GM18511 (cell line): ENCODE measurements at regions not wholly inside any gene's neighbourhood (a gene's known extent, or its start where the extent isn't known, plus 50 kb on each side); places are given as distances from the start of the nearest gene placed in this dataset.

Source experiments
- ATAC-seq: cut with Tn5 transposase; IDR thresholded peaks from one replicate; pipeline ENCODE4 v1.9.1; 2021; ENCODE audit warnings: mild to moderate bottlenecking, moderate library complexity; ENCODE audit not compliant: unreplicated experiment

DNA sequence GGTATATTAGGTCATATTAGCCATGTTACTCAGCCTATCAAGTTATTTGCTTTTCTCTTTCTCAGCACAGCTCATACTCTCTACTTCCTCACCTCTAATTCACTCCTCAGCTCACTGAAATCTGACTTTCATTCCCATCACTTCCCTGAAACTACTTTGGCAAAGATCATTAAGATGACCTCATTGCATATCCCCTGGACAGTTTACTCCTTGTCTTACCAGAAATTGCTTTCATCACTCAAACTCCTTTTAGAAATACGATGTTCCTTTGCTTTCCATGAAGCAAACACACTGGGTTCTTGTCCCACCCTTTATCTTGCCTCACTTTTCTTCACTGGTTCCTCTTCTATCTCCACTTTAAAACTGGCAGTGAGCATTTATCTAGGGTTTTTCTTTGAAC is 354.4 kb downstream of the TUSC7 start:
- ATAC-seq = no peak

DNA sequence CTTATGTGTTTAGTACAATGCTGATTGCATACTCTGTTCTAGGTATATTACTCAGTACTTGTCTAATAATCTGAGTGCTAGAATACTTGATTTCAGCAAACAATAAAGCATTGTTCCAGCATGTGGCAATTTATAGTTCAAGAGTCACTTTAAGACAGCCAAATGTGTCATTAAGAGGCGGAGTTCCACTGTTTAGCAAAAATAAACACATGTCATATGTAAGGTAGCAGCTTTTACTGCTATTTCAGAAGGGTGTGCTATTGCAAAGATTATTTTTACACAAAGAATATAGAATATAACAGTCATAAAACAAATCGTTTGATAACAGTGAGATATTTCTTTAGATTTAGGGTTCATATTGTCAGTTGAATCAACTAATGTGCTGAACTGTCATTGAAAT is 358.7 kb downstream of the TUSC7 start:
- ATAC-seq = no peak

DNA sequence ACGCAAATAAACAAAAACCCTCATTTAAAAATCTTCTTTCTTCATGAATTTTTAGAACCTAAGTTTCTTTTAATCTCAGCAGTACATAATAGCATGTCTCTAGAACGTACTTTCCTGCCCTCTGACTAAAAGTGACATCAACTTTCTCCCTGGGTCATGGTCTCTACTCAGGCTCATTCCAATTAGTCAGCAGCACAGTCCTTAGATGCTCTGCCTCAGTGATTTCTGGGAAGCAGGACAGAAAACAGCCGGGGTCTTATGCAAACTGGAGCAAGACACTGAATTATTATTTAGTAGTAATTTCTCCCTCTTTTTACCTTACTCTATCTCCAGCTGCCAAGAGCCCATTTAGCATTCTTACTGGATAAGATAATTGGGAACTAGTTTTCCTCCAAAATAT is 365.2 kb downstream of the TUSC7 start:
- no peak for ATAC-seq

DNA sequence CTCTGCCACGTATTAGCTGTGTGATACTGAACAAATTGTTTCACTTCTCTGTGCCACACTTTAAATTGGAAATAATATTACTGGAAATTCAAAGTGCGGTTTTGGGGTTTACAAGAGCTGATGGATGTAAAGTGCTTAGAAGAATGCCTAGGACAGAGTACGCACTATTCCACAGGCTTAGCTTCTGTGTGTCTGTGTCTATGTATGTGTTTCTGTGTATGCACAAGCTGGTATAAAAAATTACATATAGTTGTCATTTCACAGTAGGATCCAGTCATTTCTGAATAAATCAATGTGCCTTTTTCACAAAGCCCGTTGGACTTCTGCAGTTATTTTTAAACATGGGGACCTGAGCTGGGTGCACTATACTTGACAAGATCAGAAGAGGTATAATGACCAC is 370.4 kb downstream of the TUSC7 start:
- no peak for ATAC-seq

DNA sequence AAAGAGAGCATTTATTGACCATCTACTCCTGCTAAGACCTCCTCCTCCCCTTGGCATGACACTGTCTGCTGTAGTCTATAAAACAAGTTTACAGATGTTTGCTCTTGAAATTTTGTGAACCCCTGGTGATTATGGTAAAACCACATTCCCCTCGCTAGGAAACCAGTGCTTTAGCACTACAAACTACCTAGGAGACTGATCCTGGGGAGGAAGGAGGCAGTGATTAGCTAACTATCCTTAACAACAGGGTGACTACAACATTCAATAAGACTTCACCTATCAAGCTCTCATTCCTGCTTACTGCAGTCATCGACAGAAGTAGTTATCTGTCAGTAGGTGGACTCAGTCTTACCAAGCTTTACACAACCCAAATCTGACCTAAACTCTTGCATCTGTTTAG is 371.3 kb downstream of the TUSC7 start:
- ATAC-seq = no peak

DNA sequence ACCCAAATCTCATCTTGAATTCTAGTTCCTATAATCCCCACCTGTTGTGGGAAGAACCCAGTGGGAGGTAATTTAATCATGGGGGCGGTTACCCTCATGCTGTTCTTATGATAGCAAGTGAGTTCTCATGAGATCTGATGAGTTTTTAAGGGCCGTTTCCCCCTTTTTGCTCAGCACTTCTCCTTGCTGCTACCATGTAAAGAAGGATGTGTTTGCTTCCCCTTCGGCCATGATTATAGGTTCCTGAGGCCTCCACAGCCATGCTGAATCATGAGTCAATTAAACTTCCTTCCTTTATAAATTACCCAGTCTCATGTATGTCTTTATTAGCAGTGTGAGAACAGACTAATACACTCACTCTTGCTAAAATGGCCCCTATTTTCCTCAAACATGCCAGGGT is 374.7 kb downstream of the TUSC7 start:
- no peak for ATAC-seq

DNA sequence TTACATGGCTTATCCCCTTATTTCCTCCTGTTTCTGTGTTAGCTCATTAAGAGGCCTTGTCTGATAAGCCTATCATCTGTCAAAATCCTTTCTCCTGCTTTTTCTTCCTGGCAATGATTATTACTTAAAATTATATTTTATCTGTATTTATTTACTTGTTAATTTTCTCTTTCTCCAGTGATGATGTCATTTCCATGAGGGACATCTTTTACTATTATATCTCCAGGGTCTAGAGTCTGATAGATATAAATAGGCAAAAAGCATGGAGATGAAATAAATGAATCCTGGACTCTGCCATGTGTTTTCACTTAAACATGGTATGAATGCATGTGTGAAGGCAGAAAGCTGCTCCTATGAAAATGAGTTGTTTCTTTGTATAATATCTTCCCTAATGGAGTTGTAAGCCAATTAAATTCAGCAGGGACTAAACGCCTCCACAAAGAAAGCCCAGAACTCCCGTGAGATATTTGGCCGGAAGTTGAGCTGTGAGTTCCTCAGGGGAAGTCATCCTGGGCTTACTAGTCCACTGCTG is 375.2 kb downstream of the TUSC7 start:
- ATAC-seq = no peak

DNA sequence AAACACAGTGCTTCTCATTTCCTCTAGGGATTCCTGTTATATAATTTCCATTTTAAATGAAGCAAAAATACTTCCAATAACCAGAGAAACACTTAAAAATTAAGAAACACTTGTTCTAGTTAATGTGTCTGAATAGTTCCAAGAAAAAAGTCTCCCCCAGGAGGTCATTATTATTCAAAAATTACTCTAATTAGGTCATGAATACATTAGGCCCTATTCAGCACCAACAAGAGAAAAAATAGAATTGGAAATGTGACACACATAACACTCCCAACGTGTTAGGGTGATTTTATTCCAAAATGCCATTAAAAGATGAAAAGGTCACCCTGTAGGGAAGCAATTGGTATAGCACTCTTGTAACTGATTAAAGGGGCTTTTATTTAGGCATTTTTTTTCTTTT is 382.1 kb downstream of the TUSC7 start:
- ATAC-seq = no peak

DNA sequence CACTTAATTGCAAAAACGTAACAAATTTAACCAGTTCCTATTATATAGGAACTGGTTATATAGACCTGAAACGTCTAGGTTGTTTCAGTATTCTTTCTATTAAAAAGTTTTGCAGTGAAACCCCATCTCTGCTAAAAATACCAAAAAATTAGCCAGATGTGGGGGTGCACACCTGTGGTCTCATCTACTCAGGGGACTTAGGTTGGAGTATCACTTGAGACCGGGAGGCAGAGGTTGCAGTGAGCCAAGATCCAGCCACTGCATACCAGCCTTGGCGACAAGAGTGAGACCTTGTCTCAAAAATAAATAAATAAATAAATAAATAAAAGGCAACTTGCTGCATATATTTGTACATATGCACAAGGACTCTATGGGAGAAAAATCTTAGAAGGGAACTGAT is 387.0 kb downstream of the TUSC7 start:
- no peak for ATAC-seq

DNA sequence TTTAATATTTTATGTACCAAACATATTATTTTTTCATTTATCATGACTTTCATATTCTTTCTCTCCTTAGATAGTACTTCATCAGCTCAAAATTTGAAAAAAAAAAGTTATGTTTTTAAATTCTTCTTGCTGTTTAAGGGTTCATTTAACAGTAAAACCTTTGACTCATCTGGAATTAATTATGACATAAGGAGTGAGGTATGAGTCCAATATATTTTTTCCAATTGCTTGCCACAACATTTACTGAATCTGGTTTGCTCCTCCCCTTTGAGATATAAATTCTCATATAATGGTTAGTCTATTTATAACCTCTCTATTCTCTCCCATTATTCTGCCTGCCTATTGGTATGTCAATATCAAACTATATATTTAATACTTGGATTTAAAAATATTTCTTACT is 387.8 kb downstream of the TUSC7 start:
- ATAC-seq = no peak

DNA sequence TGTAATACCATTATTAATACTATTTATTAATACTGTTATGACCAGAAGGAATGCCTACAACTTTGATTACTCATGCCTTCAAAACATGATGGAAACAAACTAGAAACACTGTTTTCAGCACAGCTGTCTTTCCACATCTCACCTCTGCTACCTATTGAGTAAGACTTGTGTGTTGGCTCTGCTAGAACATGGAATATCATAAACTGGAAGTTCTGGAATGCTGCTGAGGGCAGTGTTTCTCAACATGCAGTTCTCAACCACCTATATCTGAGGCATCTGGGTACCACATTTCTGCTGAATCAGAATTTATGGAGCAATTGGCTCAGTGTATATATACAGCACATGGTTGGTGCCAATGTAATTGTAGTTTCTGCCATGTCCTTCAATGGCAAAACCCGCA is 392.1 kb downstream of the TUSC7 start:
- ATAC-seq = no peak

DNA sequence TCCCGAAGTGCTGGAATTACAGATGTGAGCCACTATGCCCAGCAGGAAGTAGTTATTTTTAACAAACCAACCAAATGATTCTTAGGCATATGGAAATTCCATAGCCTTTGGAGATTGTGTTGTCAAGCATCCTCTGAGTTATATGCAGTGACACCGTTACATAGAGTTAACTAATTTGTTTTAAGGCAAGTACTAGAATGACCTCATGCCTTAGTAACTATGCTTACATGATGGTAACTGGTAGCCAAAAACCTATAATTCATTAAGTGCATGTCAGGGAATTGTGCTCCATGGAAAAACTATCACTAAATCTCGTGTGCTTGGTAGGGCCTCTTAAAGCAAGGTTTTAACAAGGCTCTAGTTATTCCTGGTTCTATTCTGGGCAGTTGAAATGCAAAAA is 392.8 kb downstream of the TUSC7 start:
- no peak for ATAC-seq

DNA sequence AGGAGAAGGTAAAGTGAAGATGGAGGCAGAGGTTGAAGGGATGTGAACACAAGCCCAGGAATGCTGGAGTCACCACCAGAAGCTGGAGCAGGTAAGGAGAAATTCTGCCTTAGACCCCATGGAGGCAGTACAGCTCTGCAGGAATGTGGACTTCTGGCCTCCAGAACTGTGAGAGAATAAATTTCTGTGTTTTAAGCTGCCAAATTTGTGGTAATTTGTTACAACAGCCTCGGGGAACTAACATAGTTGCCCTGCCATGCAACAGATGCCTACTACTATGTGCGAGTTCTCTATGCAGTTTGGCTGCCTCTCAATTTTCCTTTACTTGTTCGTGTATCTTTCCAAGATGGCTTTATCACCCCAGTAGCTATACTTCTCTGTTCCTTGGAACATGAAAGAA is 394.1 kb downstream of the TUSC7 start:
- no peak for ATAC-seq

DNA sequence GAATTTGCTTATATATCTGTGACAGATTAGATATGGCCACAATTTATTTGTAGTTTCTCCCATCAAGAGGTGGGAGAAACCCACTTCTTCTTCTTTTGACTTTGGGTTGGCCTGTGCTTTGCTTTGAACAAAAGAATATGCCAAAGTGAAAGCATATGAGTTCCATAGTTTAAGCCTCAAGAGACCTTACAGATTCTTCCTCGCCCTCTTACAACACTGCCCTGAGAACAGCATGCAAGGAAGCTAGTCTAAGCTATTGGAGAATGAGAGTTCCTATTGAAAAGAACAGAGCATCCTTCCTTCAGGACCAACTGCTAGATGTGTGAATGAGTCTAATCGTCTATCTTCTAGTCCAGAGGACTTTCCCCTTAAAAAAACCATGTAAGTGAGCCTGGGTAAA is 394.8 kb downstream of the TUSC7 start:
- ATAC-seq = no peak

DNA sequence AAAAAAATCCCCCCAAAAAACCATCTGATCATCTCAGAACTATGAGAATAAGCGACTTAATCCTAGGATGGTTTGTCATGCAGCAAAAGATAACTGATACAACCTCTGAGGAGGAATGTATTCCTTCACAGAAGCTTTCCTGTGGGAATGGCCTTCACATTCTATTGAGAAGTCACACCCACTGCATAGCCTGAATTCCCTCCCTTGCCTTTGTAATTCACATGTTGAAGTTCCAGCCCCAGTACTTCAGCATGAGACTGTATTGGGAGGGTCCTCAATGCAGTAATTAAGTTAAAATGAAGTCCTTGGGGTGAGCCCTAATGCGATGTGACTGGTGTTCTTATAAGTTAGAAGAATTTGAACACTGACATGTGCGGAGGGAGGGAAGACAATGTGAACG is 395.2 kb downstream of the TUSC7 start:
- ATAC-seq = no peak

DNA sequence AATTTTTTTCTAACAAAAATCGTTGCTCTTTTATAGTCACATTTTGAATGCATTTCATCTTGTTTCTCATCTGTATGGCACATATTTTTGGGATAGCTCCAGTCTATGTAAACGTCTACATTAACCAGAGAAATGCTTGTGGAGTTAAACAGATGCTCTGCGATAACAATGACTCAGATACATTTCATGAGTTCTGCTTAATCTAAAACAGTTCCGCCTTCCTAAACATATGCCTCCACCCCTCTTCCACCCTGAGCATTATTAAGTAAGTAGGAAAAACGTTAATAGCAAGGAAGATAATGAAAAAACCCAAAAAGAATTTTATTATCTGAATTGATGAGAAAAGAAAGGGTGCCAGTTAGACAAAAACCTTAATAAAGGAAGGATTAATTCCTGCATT is 396.1 kb downstream of the TUSC7 start:
- ATAC-seq = no peak

DNA sequence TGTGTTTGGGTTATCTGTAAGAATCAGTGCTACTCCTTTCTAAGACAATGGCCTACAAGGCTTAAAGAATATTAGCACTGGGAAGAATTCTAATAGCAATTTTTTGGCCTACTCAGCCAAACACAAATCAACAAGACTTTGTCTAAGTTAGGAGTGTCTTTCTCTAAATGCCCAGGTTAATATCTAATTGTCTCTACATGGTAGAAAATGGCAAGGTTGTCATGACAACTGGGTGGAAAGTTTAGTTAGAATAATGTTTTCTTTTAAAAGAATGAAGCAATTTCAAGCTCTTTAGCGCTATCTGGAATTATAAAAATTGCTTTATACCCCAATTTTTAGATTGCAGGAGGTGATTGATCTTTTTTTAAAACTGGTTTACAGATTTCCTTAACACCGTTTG is 396.8 kb downstream of the TUSC7 start:
- no peak for ATAC-seq

DNA sequence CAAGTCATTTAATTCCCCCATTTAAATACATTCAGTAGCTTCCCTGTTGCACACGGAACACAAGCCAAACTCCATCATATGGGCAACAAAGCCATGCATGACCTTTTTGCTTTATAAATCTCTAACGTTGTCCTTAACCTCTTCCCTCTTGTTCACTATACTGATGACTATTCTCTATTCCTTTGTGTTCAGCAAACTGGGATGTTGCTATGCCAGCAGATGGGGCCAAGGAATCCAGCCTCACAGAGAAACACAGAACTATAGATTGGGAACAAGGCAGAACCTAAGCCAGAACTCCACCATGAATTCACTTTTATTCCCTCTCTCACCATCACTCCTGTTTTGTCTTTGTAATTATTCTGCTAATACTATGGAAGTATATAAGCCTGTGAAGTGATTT is 398.4 kb downstream of the TUSC7 start:
- ATAC-seq = no peak

DNA sequence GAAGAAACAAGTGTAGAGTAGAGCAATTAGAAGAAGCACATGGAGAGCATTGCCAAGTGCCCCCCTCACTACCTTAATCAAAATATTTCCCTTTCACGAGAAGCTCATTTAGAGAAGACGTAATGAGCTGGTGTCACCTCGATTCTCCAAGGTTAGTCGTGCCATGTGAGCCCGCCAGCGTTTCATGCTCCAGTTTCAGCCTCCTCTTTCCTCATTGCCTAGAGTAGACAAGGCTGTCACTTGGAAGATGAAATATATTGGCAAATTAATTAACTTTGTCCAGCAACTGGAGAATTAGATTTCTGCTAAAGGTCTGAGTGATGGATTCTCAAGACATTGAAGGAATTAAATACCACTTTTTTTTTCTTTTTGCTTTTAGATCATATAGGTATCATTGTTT is 399.6 kb downstream of the TUSC7 start:
- no peak for ATAC-seq

DNA sequence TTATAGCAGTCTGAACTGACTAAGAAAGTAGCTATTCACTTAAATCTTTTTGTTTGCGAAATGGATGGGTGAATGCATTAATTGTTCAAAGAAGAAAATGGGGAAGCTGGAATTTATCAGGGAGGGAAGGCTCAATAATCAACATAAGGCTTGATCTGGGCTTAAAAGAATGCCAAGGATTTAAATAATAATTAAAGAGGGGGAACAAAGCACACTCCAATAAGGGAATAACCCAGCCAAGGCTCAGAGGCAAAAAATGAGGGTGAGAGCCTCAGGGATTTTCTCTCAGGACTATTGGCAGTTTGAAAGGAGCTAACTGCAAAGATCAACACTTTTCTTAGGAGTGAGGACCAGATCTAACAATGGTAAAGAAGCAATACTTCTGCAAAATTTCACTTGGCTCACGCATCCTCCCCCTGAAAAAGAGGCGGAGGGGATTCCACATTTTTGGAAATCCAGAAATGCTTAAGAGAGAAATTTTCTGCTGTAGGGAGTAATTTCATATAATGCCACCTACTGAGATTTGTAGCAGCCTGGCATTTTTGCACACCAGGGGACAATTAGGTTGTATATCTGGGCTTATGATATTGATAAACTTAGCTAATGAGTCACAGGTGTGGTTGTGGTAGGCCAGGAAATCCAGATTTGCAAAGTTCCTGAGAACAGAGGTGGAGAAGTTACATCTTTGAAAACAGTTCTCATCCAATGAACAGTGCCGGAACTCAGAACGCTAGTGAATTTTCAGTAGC is 405.1 kb downstream of the TUSC7 start:
- no peak for ATAC-seq

DNA sequence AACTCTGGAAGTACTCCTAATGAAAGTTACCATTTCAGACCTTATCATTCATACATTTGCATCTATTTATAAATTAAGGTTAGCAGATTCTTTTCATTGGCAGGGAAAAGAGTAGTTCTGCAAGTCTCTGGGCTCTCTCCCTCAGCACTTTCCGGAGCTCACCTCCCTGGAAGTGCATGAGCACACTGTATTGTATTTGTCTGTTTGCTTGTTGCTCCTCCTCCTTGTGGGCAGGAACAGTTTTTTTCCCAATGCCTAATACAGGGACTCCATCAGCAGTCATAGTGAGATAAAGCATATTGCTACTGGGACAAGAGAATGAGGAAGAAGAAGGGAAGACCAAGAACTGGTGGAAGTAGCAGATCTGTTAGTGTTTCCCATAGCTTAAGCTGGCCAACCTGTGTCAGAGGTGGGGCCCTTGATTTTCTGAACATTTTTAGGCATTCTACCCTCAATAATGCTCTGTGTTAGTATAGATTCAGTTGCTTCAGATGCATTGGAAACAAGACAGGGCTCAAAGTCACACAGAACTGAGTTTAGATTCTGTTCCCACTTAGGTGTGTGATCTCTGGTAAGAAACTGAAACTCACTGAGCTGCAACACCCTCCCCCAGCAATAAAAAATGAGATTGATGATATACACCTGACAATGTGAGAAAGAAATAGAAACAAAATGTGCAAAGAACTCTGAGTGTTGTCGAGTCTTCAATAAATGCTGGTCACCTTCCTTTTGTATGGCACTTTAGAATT is 407.8 kb downstream of the TUSC7 start:
- no peak for ATAC-seq

DNA sequence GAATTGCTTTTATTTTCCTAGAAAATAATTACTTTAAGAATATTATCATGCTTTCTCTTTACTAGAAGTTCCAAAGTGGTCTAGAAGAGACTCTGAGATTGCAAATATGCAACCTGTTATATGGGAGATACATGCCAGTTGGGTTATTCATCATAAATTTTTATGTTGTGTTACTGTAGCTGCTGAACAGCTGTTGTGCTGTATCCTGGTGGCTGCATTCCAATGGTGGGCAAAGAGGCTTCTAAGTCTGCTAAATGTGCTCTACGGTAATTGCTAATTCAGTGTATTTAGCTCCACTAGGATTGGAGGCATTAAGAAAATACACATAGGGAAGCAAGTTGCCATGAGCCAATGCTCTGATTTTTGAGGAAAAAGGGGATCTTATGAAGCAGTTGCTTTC is 409.0 kb downstream of the TUSC7 start:
- no peak for ATAC-seq
